ENCODE measurements at regions not wholly inside any gene's neighbourhood (a gene's known extent, or its start where the extent isn't known, plus 50 kb on each side); places are given as distances from the start of the nearest gene placed in this dataset.

- Histone ChIP-seq H2AFZ (ENCODE audit: low read length) (peak overlapping the region; percentile 34; the same call in 1 of the 2 replicates), H3K4me2 (ENCODE audit: low read depth, low read length, poor library complexity, severe bottlenecking) (peak overlapping the region; percentile 62), H3K27me3 (ENCODE audit: low read length) (no peaks in the 10 kb centered on the region), H3K9ac (ENCODE audit: low read length) (peak overlapping the region; percentile 40), H3K27ac (ENCODE audit: low read length) (peak overlapping the region; percentile 70), H3K79me2 (ENCODE audit: low read length) (no peaks in the 10 kb centered on the region), H3K9me3 (ENCODE audit: low read length) (no peaks in the 10 kb centered on the region), H3K36me3 (ENCODE audit: insufficient read depth, low read length) (no peaks in the 10 kb centered on the region), H3K9me2 (replicated peaks; ENCODE audit: insufficient read depth, low read length) (no peaks in the 10 kb centered on the region), H4K20me1 (ENCODE audit: insufficient read depth, low read depth, low read length) (no peaks in the 10 kb centered on the region), H3K4me3 (ENCODE audit: low read length) (peak overlapping the region; percentile 51), H3K4me1 (ENCODE audit: low read length) (peaks cover 41% of the 10 kb centered on the region)
- DNase-seq: peak; percentile 83
These were observed 68.5 kb upstream of the ARMC2 start for GRCh38 chr6:108779536-108780275.

DNA sequence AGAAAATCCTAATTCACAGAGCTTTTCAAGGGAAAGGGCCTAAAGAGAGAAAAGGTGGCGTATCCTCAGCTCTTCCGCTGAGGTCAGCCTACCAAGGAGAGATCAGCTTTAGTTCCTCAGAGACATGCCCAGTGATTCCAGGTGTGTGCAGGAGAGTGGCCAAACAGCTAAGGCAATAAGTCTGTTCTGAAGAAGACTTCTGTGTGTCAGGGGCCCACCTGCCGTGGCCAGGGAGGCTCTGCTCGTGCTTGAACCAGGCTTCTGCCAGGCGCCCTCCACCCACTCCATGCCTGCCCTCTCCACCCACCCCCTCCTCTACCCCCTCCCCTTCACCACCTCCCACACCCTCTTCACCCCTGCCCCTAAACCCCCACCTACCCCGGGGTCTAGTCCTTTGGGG lies 67.4 kb upstream of the ARMC2 start:
- Histone ChIP-seq H3K27ac (ENCODE audit: low read length) (no peak overlapping the region), H3K4me1 (ENCODE audit: low read length) (peaks cover 41% of the 10 kb centered on the region), H3K36me3 (ENCODE audit: insufficient read depth, low read length) (no peaks in the 10 kb centered on the region), H3K9ac (ENCODE audit: low read length) (no peak overlapping the region), H3K27me3 (ENCODE audit: low read length) (no peaks in the 10 kb centered on the region), H3K79me2 (ENCODE audit: low read length) (no peaks in the 10 kb centered on the region), H3K9me3 (ENCODE audit: low read length) (no peaks in the 10 kb centered on the region), H2AFZ (ENCODE audit: low read length) (no peak overlapping the region), H3K4me3 (ENCODE audit: low read length) (no peak overlapping the region), H3K4me2 (ENCODE audit: low read depth, low read length, poor library complexity, severe bottlenecking) (peak overlapping the region; percentile 62), H3K9me2 (replicated peaks; ENCODE audit: insufficient read depth, low read length) (no peaks in the 10 kb centered on the region), H4K20me1 (ENCODE audit: insufficient read depth, low read depth, low read length) (no peaks in the 10 kb centered on the region)
- no peak for DNase-seq

DNA sequence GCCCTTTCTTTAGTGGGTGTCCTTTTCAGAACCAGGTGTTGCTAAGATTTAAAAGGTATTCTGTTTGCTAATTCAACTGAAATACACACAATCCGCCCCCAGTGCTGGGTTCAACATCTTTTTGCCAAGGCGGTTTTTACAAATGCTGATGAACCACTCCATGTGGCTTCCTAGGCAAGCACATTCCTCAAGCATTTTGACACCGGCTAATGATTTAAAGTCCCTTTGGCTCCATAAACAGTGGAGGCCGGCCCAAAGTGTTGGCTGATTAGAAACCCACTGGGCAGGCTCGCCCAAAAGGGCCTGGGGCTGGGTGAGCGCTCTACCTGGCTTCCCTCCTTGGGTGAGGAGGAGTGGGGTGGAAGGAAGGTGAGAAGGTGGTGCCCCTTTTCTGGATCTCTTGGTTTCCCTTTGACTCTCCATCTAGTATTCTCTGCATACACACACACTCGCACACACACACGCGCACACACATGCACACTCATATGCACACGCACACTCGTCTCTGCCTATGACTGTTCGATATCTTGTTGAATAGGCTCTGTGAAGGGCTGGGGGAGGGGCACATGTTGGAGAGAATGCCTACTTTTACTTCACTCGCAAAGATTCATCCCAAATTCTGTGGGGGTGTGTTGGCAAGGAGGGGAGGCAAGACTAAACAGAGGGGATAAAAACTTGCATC lies 66.7 kb upstream of the ARMC2 start:
- no peak for DNase-seq

DNA sequence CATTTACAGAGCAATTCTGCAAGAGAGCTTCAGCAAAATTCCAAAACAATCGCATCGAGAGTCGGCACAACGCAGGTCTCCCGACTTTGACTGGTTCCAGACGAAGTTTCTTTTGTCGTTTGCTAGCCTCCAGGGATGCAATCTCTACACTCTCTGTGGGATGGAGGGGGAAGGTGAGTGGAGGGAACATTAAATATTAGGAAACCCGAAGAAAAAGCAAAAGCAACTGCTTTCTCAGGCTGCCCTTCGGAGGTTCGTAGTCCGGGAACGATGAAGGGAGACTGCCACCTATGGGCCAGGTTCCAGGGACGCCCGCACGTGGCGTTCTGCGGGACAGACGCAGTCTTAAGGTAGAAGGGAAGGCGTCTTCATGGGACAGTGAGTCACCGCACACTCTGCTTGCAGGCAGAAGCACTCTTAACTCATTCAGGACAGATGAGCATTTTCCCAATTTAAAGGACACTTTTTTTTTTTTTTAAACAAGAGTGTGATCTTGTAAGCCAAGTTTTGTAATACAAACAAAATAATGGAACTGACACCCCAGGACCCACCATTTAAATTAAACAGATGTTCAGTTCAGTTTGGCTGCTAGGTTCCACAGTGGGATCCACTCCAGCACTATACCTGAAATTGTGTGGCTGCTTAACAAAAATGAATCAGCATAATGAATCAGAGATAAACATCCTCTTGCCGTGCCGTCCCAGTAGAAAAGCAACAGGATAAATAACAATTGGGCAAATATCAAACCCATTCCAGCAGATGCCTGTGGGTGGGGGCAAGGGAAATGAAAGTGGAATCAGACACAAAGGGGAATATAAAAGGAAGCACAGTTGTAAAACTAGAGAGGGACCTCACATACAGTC lies 65.8 kb upstream of the ARMC2 start:
- Histone ChIP-seq H3K79me2 (ENCODE audit: low read length) (no peaks in the 10 kb centered on the region), H3K4me2 (ENCODE audit: low read depth, low read length, poor library complexity, severe bottlenecking) (peak overlapping the region; percentile 57), H3K36me3 (ENCODE audit: insufficient read depth, low read length) (no peaks in the 10 kb centered on the region), H2AFZ (ENCODE audit: low read length) (no peak overlapping the region), H3K9me2 (replicated peaks; ENCODE audit: insufficient read depth, low read length) (no peaks in the 10 kb centered on the region), H3K4me3 (ENCODE audit: low read length) (peak overlapping the region; percentile 43; the same call in 1 of the 2 replicates), H3K27ac (ENCODE audit: low read length) (no peak overlapping the region), H3K27me3 (ENCODE audit: low read length) (no peaks in the 10 kb centered on the region), H3K9ac (ENCODE audit: low read length) (peak overlapping the region; percentile 41; the same call in 1 of the 2 replicates), H3K4me1 (ENCODE audit: low read length) (peaks cover 41% of the 10 kb centered on the region), H4K20me1 (ENCODE audit: insufficient read depth, low read depth, low read length) (no peaks in the 10 kb centered on the region), H3K9me3 (ENCODE audit: low read length) (no peaks in the 10 kb centered on the region)
- DNase-seq: peak; percentile 90

More for the DNA sequence above, 66.7 kb upstream of the ARMC2 start:
- Histone ChIP-seq H3K9ac (ENCODE audit: low read length) (no peak overlapping the region), H4K20me1 (ENCODE audit: insufficient read depth, low read depth, low read length) (no peaks in the 10 kb centered on the region), H3K4me3 (ENCODE audit: low read length) (no peak overlapping the region), H3K27ac (ENCODE audit: low read length) (no peak overlapping the region), H3K9me2 (replicated peaks; ENCODE audit: insufficient read depth, low read length) (no peaks in the 10 kb centered on the region), H3K4me2 (ENCODE audit: low read depth, low read length, poor library complexity, severe bottlenecking) (peak overlapping the region; percentile 57), H3K4me1 (ENCODE audit: low read length) (peaks cover 41% of the 10 kb centered on the region), H3K36me3 (ENCODE audit: insufficient read depth, low read length) (no peaks in the 10 kb centered on the region), H3K9me3 (ENCODE audit: low read length) (no peaks in the 10 kb centered on the region), H2AFZ (ENCODE audit: low read length) (no peak overlapping the region), H3K27me3 (ENCODE audit: low read length) (no peaks in the 10 kb centered on the region), H3K79me2 (ENCODE audit: low read length) (no peaks in the 10 kb centered on the region)

- DNase-seq: no peak
These were observed 62.6 kb upstream of the ARMC2 start for GRCh38 chr6:108785653-108786052.

DNA sequence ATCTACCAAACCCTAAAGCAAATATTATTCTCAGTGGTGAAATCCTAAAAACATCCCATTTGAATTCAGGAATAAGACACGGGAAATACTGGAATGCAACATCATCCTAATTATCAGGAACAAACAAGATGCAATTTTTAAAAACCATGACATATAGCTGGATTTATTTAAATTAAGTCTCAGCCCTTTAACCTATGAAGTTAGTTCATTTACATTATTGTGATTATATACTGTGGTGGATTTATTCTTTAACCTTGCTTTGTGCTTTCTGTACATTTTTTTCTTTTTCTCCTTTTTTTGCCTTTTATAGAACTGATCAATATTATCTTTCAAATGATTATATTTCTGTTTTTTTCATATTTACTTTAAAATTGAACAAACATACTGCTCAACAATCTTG lies 59.8 kb upstream of the ARMC2 start:
- Histone ChIP-seq H3K36me3 (ENCODE audit: insufficient read depth, low read length) (no peaks in the 10 kb centered on the region), H3K27ac (ENCODE audit: low read length) (no peak overlapping the region), H4K20me1 (ENCODE audit: insufficient read depth, low read depth, low read length) (no peaks in the 10 kb centered on the region), H3K4me1 (ENCODE audit: low read length) (peaks cover 3% of the 10 kb centered on the region; the same call in 1 of the 2 replicates), H3K4me3 (ENCODE audit: low read length) (no peak overlapping the region), H3K9ac (ENCODE audit: low read length) (no peak overlapping the region), H2AFZ (ENCODE audit: low read length) (no peak overlapping the region), H3K9me2 (replicated peaks; ENCODE audit: insufficient read depth, low read length) (no peaks in the 10 kb centered on the region), H3K27me3 (ENCODE audit: low read length) (no peaks in the 10 kb centered on the region), H3K4me2 (ENCODE audit: low read depth, low read length, poor library complexity, severe bottlenecking) (no peak overlapping the region), H3K79me2 (ENCODE audit: low read length) (no peaks in the 10 kb centered on the region), H3K9me3 (ENCODE audit: low read length) (no peaks in the 10 kb centered on the region)
- DNase-seq: no peak

More at GRCh38 chr6:108785653-108786052, 62.6 kb upstream of the ARMC2 start:
- Histone ChIP-seq H2AFZ (ENCODE audit: low read length) (no peak overlapping the region), H3K36me3 (ENCODE audit: insufficient read depth, low read length) (no peaks in the 10 kb centered on the region), H3K9me3 (ENCODE audit: low read length) (no peaks in the 10 kb centered on the region), H3K27me3 (ENCODE audit: low read length) (no peaks in the 10 kb centered on the region), H3K4me3 (ENCODE audit: low read length) (no peak overlapping the region), H3K27ac (ENCODE audit: low read length) (no peak overlapping the region), H3K79me2 (ENCODE audit: low read length) (no peaks in the 10 kb centered on the region), H3K9me2 (replicated peaks; ENCODE audit: insufficient read depth, low read length) (no peaks in the 10 kb centered on the region), H3K4me2 (ENCODE audit: low read depth, low read length, poor library complexity, severe bottlenecking) (no peak overlapping the region), H3K9ac (ENCODE audit: low read length) (no peak overlapping the region), H4K20me1 (ENCODE audit: insufficient read depth, low read depth, low read length) (no peaks in the 10 kb centered on the region), H3K4me1 (ENCODE audit: low read length) (peaks cover 18% of the 10 kb centered on the region)

GRCh38 chr6:108789475-108789874 lies 58.7 kb upstream of the ARMC2 start:
- H3K9me2 ChIP-seq (replicated peaks; ENCODE audit: insufficient read depth, low read length): no peaks in the 10 kb centered on the region
- no peaks in the 10 kb centered on the region for H3K27me3 ChIP-seq (ENCODE audit: low read length)
- no peak overlapping the region for H3K9ac ChIP-seq (ENCODE audit: low read length)
- no peak overlapping the region for H3K4me2 ChIP-seq (ENCODE audit: low read depth, low read length, poor library complexity, severe bottlenecking)
- DNase-seq: no peak
- no peak overlapping the region for H2AFZ ChIP-seq (ENCODE audit: low read length)
- H3K4me1 ChIP-seq (ENCODE audit: low read length): peaks cover 3% of the 10 kb centered on the region; the same call in 1 of the 2 replicates
- no peaks in the 10 kb centered on the region for H3K36me3 ChIP-seq (ENCODE audit: insufficient read depth, low read length)
- H3K79me2 ChIP-seq (ENCODE audit: low read length): no peaks in the 10 kb centered on the region
- H3K27ac ChIP-seq (ENCODE audit: low read length): no peak overlapping the region
- H4K20me1 ChIP-seq (ENCODE audit: insufficient read depth, low read depth, low read length): no peaks in the 10 kb centered on the region
- H3K4me3 ChIP-seq (ENCODE audit: low read length): no peak overlapping the region
- H3K9me3 ChIP-seq (ENCODE audit: low read length): no peaks in the 10 kb centered on the region

- Histone ChIP-seq H3K9me3 (ENCODE audit: low read length) (no peaks in the 10 kb centered on the region), H3K9ac (ENCODE audit: low read length) (no peak overlapping the region), H3K79me2 (ENCODE audit: low read length) (no peaks in the 10 kb centered on the region), H3K4me1 (ENCODE audit: low read length) (peaks cover 3% of the 10 kb centered on the region; the same call in 1 of the 2 replicates), H3K4me2 (ENCODE audit: low read depth, low read length, poor library complexity, severe bottlenecking) (no peak overlapping the region), H2AFZ (ENCODE audit: low read length) (no peak overlapping the region), H3K36me3 (ENCODE audit: insufficient read depth, low read length) (no peaks in the 10 kb centered on the region), H3K27ac (ENCODE audit: low read length) (no peak overlapping the region), H3K4me3 (ENCODE audit: low read length) (no peak overlapping the region), H3K27me3 (ENCODE audit: low read length) (no peaks in the 10 kb centered on the region), H4K20me1 (ENCODE audit: insufficient read depth, low read depth, low read length) (no peaks in the 10 kb centered on the region), H3K9me2 (replicated peaks; ENCODE audit: insufficient read depth, low read length) (no peaks in the 10 kb centered on the region)
- DNase-seq: no peak
These were observed 56.5 kb upstream of the ARMC2 start for GRCh38 chr6:108791700-108792099.

Data from Karpas-422 (cell line).